ENCODE measurements at regions not wholly inside any gene's neighbourhood (a gene's known extent, or its start where the extent isn't known, plus 50 kb on each side); places are given as distances from the start of the nearest gene placed in this dataset.
A peak's percentile ranks its signal among the peaks of the same experiment; 100 is the strongest.

DNA sequence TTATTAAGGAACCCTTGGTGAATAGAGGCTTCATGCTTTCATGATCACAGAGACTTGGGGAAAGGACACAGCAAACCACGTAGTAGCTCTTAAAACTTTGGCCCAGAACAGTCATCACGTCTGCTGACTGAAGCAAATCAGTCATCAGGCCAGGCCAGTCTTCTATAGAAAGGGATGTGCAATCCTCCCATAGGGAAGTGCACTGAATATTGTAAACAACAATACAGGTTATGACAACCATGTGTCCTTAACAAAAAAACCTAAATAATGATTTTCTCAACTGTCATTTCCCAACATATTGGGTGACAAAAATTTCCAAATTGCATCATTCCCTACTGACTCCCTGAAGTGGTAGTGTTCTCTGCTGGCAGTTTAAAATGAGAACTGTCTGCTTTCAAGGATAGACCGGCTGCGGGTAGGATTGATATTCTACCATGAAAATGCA lies 388.2 kb upstream of the CITED2 start:
- H3K9ac ChIP-seq (ENCODE audit: low read length): no peak overlapping the region
- H3K27ac ChIP-seq (ENCODE audit: low read depth, low read length): no peak overlapping the region
- peaks cover 31% of the 10 kb centered on the region for H3K4me1 ChIP-seq (ENCODE audit: insufficient read depth, low read length)
- no peaks in the 10 kb centered on the region for H3K36me3 ChIP-seq (ENCODE audit: insufficient read depth, low read length)
- H3K4me3 Mint-ChIP-seq (ENCODE audit: unreplicated experiment): no peak overlapping the region
- no peaks in the 10 kb centered on the region for H3K9me3 ChIP-seq (ENCODE audit: insufficient read depth, low read depth, low read length)
- no peaks in the 10 kb centered on the region for H4K20me1 ChIP-seq (ENCODE audit: insufficient read depth, low read length)
- H3K27me3 ChIP-seq (ENCODE audit: insufficient read depth, low read length): no peaks in the 10 kb centered on the region
- no peak overlapping the region for H3K4me3 ChIP-seq (ENCODE audit: insufficient read depth, low read depth, low read length)
- no peaks in the 10 kb centered on the region for H3K9me3 Mint-ChIP-seq (ENCODE audit: unreplicated experiment)
- no peak for TF ChIP-seq EZH2 (IDR thresholded peaks at IDR 0.05; ENCODE audit: insufficient read depth, low read length)
- TF ChIP-seq, protein P1, sequence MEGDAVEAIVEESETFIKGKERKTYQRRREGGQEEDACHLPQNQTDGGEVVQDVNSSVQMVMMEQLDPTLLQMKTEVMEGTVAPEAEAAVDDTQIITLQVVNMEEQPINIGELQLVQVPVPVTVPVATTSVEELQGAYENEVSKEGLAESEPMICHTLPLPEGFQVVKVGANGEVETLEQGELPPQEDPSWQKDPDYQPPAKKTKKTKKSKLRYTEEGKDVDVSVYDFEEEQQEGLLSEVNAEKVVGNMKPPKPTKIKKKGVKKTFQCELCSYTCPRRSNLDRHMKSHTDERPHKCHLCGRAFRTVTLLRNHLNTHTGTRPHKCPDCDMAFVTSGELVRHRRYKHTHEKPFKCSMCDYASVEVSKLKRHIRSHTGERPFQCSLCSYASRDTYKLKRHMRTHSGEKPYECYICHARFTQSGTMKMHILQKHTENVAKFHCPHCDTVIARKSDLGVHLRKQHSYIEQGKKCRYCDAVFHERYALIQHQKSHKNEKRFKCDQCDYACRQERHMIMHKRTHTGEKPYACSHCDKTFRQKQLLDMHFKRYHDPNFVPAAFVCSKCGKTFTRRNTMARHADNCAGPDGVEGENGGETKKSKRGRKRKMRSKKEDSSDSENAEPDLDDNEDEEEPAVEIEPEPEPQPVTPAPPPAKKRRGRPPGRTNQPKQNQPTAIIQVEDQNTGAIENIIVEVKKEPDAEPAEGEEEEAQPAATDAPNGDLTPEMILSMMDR (IDR thresholded peaks at IDR 0.05; ENCODE audit: insufficient read depth, low read depth, low read length): no peak
- no peaks in the 10 kb centered on the region for H3K79me2 ChIP-seq (ENCODE audit: insufficient read depth, low read length)
- no peak for DNase-seq (ENCODE audit: low read depth)
- H3K4me1 Mint-ChIP-seq (ENCODE audit: low read depth, unreplicated experiment): peaks cover 44% of the 10 kb centered on the region
- no peak overlapping the region for H2AFZ ChIP-seq (ENCODE audit: low read depth, low read length)
- no peaks in the 10 kb centered on the region for H3K36me3 Mint-ChIP-seq (ENCODE audit: low read depth, unreplicated experiment)
- peak overlapping the region; percentile 83 for H3K27ac Mint-ChIP-seq (ENCODE audit: unreplicated experiment)
- no peak overlapping the region for H3K4me2 ChIP-seq (ENCODE audit: low read length)
- no peaks in the 10 kb centered on the region for H3K27me3 Mint-ChIP-seq (ENCODE audit: low read depth, unreplicated experiment)
- no peak for FAIRE-seq

DNA sequence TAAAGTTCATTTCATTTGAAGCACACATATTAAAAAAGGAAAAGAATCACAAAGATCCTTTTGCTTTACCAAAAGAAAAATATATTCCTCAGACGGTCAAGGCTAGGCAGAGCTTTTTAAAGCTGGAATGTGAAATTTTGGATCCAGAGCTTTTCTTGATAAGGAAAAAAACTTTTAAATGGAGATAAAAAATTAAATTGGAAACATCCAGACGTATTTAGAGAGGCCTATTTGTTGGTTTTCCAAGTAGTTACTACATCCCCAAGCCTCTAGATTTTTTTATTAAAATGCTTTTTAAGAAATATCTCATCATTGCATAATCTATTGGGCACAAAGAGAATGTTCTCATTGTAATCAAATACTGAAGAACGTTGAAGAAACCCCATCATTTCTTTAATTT lies 385.7 kb upstream of the CITED2 start:
- Histone ChIP-seq H2AFZ (ENCODE audit: low read depth, low read length) (no peak overlapping the region), H3K27ac (ENCODE audit: low read depth, low read length) (no peak overlapping the region), H3K9ac (ENCODE audit: low read length) (no peak overlapping the region), H4K20me1 (ENCODE audit: insufficient read depth, low read length) (no peaks in the 10 kb centered on the region), H3K9me3 (ENCODE audit: insufficient read depth, low read depth, low read length) (no peaks in the 10 kb centered on the region), H3K4me1 (ENCODE audit: insufficient read depth, low read length) (peaks cover 19% of the 10 kb centered on the region), H3K79me2 (ENCODE audit: insufficient read depth, low read length) (no peaks in the 10 kb centered on the region), H3K36me3 (ENCODE audit: insufficient read depth, low read length) (no peaks in the 10 kb centered on the region), H3K27me3 (ENCODE audit: insufficient read depth, low read length) (no peaks in the 10 kb centered on the region), H3K4me3 (ENCODE audit: insufficient read depth, low read depth, low read length) (no peak overlapping the region), H3K4me2 (ENCODE audit: low read length) (no peak overlapping the region)
- FAIRE-seq (no peak), DNase-seq (ENCODE audit: low read depth) (no peak)
- TF ChIP-seq, protein P1 (IDR thresholded peaks at IDR 0.05; ENCODE audit: insufficient read depth, low read depth, low read length): no peak
- no peak for TF ChIP-seq EZH2 (IDR thresholded peaks at IDR 0.05; ENCODE audit: insufficient read depth, low read length)
- H3K9me3 Mint-ChIP-seq (ENCODE audit: unreplicated experiment): no peaks in the 10 kb centered on the region
- no peaks in the 10 kb centered on the region for H3K27me3 Mint-ChIP-seq (ENCODE audit: low read depth, unreplicated experiment)
- no peaks in the 10 kb centered on the region for H3K36me3 Mint-ChIP-seq (ENCODE audit: low read depth, unreplicated experiment)
- H3K4me3 Mint-ChIP-seq (ENCODE audit: unreplicated experiment): no peak overlapping the region
- peaks cover 43% of the 10 kb centered on the region for H3K4me1 Mint-ChIP-seq (ENCODE audit: low read depth, unreplicated experiment)
- H3K27ac Mint-ChIP-seq (ENCODE audit: unreplicated experiment): no peak overlapping the region

DNA sequence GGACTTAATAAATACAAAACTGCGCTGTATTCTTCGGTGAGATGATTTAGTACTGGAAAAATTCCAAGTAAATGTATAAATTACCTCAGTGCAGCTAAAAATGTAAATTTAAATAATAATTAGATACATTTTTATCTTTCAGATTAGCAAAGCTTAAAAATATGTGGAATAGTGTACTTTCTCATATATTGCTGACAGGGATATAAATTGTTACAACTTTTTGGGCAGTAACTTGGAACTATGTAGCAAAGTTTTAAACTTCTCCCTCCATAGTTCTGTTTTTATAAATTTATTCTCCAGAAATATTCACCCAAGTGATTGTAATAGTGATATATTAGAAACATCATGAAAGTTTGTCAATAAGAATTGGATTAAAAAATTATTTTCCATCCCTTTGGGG lies 384.6 kb upstream of the CITED2 start:
- FAIRE-seq (no peak), DNase-seq (ENCODE audit: low read depth) (no peak)
- no peaks in the 10 kb centered on the region for H4K20me1 ChIP-seq (ENCODE audit: insufficient read depth, low read length)
- no peaks in the 10 kb centered on the region for H3K9me3 Mint-ChIP-seq (ENCODE audit: unreplicated experiment)
- no peak overlapping the region for H3K27ac ChIP-seq (ENCODE audit: low read depth, low read length)
- no peaks in the 10 kb centered on the region for H3K36me3 ChIP-seq (ENCODE audit: insufficient read depth, low read length)
- H3K9me3 ChIP-seq (ENCODE audit: insufficient read depth, low read depth, low read length): no peaks in the 10 kb centered on the region
- peaks cover 13% of the 10 kb centered on the region for H3K4me1 ChIP-seq (ENCODE audit: insufficient read depth, low read length)
- no peak overlapping the region for H3K4me2 ChIP-seq (ENCODE audit: low read length)
- peaks cover 47% of the 10 kb centered on the region for H3K4me1 Mint-ChIP-seq (ENCODE audit: low read depth, unreplicated experiment)
- no peaks in the 10 kb centered on the region for H3K27me3 ChIP-seq (ENCODE audit: insufficient read depth, low read length)
- TF ChIP-seq EZH2 (IDR thresholded peaks at IDR 0.05; ENCODE audit: insufficient read depth, low read length): no peak
- TF ChIP-seq, protein P1 (IDR thresholded peaks at IDR 0.05; ENCODE audit: insufficient read depth, low read depth, low read length): no peak
- no peaks in the 10 kb centered on the region for H3K36me3 Mint-ChIP-seq (ENCODE audit: low read depth, unreplicated experiment)
- H3K4me3 Mint-ChIP-seq (ENCODE audit: unreplicated experiment): no peak overlapping the region
- H2AFZ ChIP-seq (ENCODE audit: low read depth, low read length): no peak overlapping the region
- H3K4me3 ChIP-seq (ENCODE audit: insufficient read depth, low read depth, low read length): no peak overlapping the region
- no peak overlapping the region for H3K27ac Mint-ChIP-seq (ENCODE audit: unreplicated experiment)
- no peak overlapping the region for H3K9ac ChIP-seq (ENCODE audit: low read length)
- no peaks in the 10 kb centered on the region for H3K79me2 ChIP-seq (ENCODE audit: insufficient read depth, low read length)
- H3K27me3 Mint-ChIP-seq (ENCODE audit: low read depth, unreplicated experiment): no peaks in the 10 kb centered on the region
